ENCODE measurements at regions not wholly inside any gene's neighbourhood (a gene's known extent, or its start where the extent isn't known, plus 50 kb on each side); places are given as distances from the start of the nearest gene placed in this dataset.
A peak's percentile ranks its signal among the peaks of the same experiment; 100 is the strongest.

DNA sequence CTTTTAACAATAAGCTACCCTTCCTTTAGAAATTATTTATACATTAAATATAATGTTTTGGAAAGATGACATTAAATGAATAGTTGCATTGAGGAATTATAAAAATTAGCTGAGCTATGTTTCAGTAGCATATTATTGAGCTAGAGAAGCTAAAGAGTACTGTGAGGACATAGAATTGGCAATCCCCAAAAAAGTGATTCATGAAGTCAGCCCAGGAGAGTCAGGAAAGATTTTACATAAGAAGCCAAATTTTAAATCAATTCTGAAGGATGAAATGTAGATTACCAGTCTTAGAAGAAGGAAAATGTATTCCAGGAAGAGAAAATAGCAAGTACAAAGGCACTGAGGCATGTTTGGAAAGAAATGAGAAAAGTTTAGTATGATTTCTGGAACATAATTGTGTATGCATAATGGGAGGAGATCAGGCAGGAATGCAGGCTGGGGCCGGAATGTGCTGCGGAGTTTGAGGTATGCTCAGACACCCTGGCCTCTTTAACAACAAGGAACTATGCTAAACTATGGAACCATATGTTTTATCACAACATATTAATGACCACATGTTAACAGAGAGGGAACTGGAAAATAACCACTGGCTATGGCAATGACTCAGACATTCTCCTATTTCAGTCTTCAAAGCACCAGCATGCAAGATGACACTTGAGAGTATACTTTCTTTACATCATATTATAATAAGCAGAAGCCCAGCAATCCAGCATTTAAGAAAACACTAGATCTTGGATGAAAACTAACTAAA, 103.3 kb upstream of the COL8A1 start:
- H3K27ac ChIP-seq, result no peak overlapping the region
- ChIA-PET CTCF (interaction anchor here (0.6 kb wide), 1 partner anchor 36 kb away, joined by 3 read pairs; no protein-coding TSS in a partner anchor), POLR2A (ENCODE audit: low non-redundant PET) (interaction anchor here (0.6 kb wide), 1 partner anchor 21 kb away, joined by 4 read pairs; no protein-coding TSS in a partner anchor)
- DNase-seq (ENCODE audit: low spot score), result peak; percentile 41
- TF ChIP-seq, protein P1, sequence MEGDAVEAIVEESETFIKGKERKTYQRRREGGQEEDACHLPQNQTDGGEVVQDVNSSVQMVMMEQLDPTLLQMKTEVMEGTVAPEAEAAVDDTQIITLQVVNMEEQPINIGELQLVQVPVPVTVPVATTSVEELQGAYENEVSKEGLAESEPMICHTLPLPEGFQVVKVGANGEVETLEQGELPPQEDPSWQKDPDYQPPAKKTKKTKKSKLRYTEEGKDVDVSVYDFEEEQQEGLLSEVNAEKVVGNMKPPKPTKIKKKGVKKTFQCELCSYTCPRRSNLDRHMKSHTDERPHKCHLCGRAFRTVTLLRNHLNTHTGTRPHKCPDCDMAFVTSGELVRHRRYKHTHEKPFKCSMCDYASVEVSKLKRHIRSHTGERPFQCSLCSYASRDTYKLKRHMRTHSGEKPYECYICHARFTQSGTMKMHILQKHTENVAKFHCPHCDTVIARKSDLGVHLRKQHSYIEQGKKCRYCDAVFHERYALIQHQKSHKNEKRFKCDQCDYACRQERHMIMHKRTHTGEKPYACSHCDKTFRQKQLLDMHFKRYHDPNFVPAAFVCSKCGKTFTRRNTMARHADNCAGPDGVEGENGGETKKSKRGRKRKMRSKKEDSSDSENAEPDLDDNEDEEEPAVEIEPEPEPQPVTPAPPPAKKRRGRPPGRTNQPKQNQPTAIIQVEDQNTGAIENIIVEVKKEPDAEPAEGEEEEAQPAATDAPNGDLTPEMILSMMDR (conservative IDR thresholded peaks at IDR 0.05; ENCODE audit: low read depth), result no peak

DNA sequence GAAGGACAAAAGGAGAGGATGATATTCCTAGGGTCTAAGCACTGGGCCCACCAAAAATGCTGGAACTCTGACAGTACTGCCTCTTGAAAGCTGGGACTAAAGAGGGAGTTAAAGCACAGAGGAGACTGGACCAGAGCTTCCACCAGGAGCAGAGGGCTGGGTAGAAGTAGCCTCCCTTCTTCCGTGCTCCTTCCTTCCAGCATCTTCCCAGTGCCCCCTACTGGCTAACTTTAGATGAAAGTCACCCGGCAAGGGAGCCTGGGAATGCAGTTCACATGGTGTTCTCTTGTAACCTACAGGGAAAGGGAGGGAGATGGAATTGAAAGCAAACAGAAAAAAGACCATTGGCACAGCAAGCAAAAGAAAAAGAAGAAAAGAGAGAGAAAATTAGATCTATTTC, 106.1 kb upstream of the COL8A1 start:
- ChIA-PET CTCF (no interaction called here), POLR2A (ENCODE audit: low non-redundant PET) (no interaction called here)
- no peak for DNase-seq (ENCODE audit: low spot score)
- TF ChIP-seq, protein P1 (conservative IDR thresholded peaks at IDR 0.05; ENCODE audit: low read depth), result no peak
- no peak overlapping the region for H3K27ac ChIP-seq

DNA sequence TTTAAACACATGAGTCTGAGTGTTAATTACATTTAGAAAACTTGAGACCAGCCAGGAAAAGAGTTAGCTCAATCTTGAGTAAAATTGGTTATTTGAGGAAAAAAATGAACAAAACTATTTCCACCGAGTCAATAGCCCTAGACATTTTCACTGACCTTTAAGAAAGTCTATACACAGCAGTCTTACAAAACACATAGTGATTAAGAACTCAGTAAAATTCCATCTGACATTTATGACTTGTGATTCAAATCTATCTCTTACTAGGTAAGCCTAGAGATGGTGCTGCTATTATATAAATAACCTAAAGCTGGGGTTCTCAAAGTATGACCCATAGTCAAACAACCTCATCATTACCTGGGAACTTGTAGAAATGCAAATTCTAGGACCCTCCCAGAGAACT, 109.1 kb upstream of the COL8A1 start:
- H3K27ac ChIP-seq, result no peak overlapping the region
- DNase-seq (ENCODE audit: low spot score), result no peak
- TF ChIP-seq, protein P1 (conservative IDR thresholded peaks at IDR 0.05; ENCODE audit: low read depth), result no peak
- CTCF ChIA-PET, result interaction anchor here (1.2 kb wide), 1 partner anchor 23 kb away, joined by 4 read pairs; no protein-coding TSS in a partner anchor
- POLR2A ChIA-PET (ENCODE audit: low non-redundant PET), result no interaction called here

DNA sequence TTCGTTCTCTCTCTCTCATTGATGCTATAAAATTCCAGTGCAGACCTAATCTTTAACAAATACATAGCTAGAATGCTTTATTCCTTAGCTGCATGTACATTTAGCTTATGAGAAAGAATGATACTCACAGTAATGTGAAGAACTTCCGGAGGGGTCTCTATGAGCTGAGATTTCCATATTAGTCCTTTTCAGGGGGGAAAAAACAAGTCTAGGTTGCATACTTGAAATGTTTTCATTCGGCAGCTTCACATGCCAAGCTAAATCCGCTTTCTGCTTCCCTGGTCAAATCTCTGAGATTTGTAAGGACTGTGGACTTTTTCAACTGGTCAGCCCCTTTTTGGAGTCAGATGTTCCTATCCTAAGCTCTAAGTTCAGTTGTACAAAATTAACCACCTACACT, 111.5 kb upstream of the COL8A1 start:
- TF ChIP-seq, protein P1 (conservative IDR thresholded peaks at IDR 0.05; ENCODE audit: low read depth), result no peak
- no peak overlapping the region for H3K27ac ChIP-seq
- CTCF ChIA-PET, result no interaction called here
- DNase-seq (ENCODE audit: low spot score), result no peak
- POLR2A ChIA-PET (ENCODE audit: low non-redundant PET), result no interaction called here

DNA sequence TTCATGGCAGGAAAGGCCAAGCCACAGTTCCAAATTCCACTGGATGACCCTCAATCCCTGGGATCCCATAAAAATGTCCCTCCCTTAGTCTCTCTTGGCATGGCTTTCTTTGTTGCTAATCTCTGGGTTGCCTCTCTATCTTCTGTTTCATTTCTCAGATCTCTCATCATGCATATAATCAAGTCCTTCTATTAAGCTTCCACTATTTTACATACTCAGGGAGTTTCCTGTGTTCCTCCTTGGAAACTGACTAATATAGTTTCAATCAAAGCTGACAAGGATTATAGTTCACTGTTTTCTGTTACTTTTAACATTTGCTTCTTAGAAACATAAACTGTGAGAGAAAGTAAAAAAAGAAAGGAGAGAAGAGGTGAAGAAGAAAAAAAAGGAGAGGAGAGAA, 113.8 kb upstream of the COL8A1 start:
- CTCF ChIA-PET, result no interaction called here
- POLR2A ChIA-PET (ENCODE audit: low non-redundant PET), result no interaction called here
- TF ChIP-seq, protein P1 (conservative IDR thresholded peaks at IDR 0.05; ENCODE audit: low read depth), result no peak
- no peak overlapping the region for H3K27ac ChIP-seq
- DNase-seq (ENCODE audit: low spot score), result no peak

DNA sequence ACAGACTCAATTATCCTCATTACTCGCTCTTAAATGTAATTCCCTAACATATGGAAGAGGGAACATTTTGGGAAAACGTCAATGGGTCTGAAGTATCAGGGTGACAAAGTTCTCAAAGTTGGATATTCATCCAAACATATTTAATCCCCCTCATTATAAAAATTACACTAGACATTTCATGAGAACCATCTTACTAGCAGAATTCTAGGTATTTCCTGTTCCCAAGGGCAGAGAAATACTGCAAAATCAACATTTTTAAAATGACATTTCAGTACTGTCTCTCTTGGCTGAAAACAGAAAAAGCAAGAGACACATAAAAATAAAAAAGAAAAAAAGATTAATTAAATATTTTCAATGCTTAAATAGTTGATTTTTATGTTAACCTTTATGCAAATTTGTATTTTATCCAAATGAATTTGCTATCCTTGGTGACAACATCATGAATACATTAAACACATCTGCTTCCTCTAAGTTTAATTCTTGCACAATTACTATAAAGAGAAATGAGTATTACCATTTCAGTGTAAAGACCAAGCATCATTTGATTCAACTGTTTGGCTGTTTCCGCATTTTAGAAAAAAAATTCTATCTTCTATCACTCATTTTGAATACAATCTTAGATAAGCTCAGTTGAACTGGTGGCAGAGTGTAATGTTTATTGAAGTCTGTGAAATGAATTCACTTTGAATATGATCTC, 114.8 kb upstream of the COL8A1 start:
- no peak overlapping the region for H3K27ac ChIP-seq
- ChIA-PET POLR2A (ENCODE audit: low non-redundant PET) (no interaction called here), CTCF (no interaction called here)
- DNase-seq (ENCODE audit: low spot score), result no peak
- TF ChIP-seq, protein P1 (conservative IDR thresholded peaks at IDR 0.05; ENCODE audit: low read depth), result no peak

Data from RWPE1 (cell line).